Neural progenitor cell (in vitro differentiated cells): ENCODE measurements at regions not wholly inside any gene's neighbourhood (a gene's known extent, or its start where the extent isn't known, plus 50 kb on each side); places are given as distances from the start of the nearest gene placed in this dataset.

ENCODE experiments used
- DNase-seq: peaks from one replicate; pipeline ENCODE4 v3.0.0-alpha.2; 2016; ENCODE audit warnings: low spot score
- H2AFZ ChIP-seq: fragments of 200-600 bp; sonication (generic); replicated peaks from 2 replicates; pipeline ENCODE4 v1.6.1; 2016; ENCODE audit warnings: antibody characterized with exemption
- H3F3A ChIP-seq: fragments of 200-600 bp; sonication (generic); 2 replicates; pipeline ENCODE4 v1.6.1; 2016; ENCODE audit warnings: antibody characterized with exemption, low read depth
- H3K27ac ChIP-seq: fragments of 200-600 bp; sonication (generic); 2 replicates; pipeline ENCODE4 v1.5.1; 2016; ENCODE audit warnings: mild to moderate bottlenecking
- H3K27me3 ChIP-seq: fragments of 200-600 bp; sonication (generic); 2 replicates; pipeline ENCODE4 v1.6.1; 2016; ENCODE audit warnings: mild to moderate bottlenecking, moderate library complexity
- H3K36me3 ChIP-seq: fragments of 200-600 bp; sonication (generic); 2 replicates; pipeline ENCODE4 v1.5.1; 2016
- H3K4me1 ChIP-seq: fragments of 200-600 bp; sonication (generic); 2 replicates; pipeline ENCODE4 v1.6.1; 2016; ENCODE audit warnings: mixed run types
- H3K4me2 ChIP-seq: fragments of 200-600 bp; sonication (generic); 2 replicates; pipeline ENCODE4 v1.6.1; 2016
- H3K4me3 ChIP-seq: fragments of 200-600 bp; sonication (generic); 2 replicates; pipeline ENCODE4 v1.5.1; 2016
- H3K79me2 ChIP-seq: fragments of 200-600 bp; sonication (generic); 2 replicates; pipeline ENCODE4 v1.6.1; 2016; ENCODE audit warnings: low read depth
- H3K9ac ChIP-seq: fragments of 200-600 bp; sonication (generic); 2 replicates; pipeline ENCODE4 v1.6.1; 2016
- H3K9me3 ChIP-seq: fragments of 200-600 bp; sonication (generic); 2 replicates; pipeline ENCODE4 v1.5.1; 2016; ENCODE audit warnings: low read depth
- H4K20me1 ChIP-seq: fragments of 200-600 bp; sonication (generic); 2 replicates; pipeline ENCODE4 v1.6.1; 2016; ENCODE audit warnings: low read depth
- H3K27ac Mint-ChIP-seq: 3 replicates; pipeline ENCODE4 v1.8.0; 2021; ENCODE audit warnings: mixed read lengths
- H3K27me3 Mint-ChIP-seq: 2 replicates; pipeline ENCODE4 v1.8.0; 2022; ENCODE audit warnings: low read depth, mild to moderate bottlenecking, inconsistent platforms, moderate library complexity, mixed read lengths; ENCODE audit not compliant: insufficient read depth
- H3K36me3 Mint-ChIP-seq: 3 replicates; pipeline ENCODE4 v1.8.0; 2021; ENCODE audit warnings: mixed read lengths
- H3K4me1 Mint-ChIP-seq: 3 replicates; pipeline ENCODE4 v1.8.0; 2021; ENCODE audit warnings: mixed read lengths
- H3K4me3 Mint-ChIP-seq: 3 replicates; pipeline ENCODE4 v1.8.0; 2021; ENCODE audit warnings: mild to moderate bottlenecking, moderate library complexity, mixed read lengths
- H3K9me3 Mint-ChIP-seq: 3 replicates; pipeline ENCODE4 v1.8.0; 2020; ENCODE audit warnings: mixed read lengths
- CTCF ChIP-seq: fragments of 200-600 bp; sonication (generic); IDR thresholded peaks from 2 replicates; pipeline ENCODE4 v1.5.1; 2017; ENCODE audit warnings: antibody characterized with exemption, mild to moderate bottlenecking
- EZH2 ChIP-seq: fragments of 200-600 bp; sonication (generic); IDR thresholded peaks from 2 replicates; pipeline ENCODE4 v1.6.1; 2017; ENCODE audit warnings: antibody characterized with exemption, mild to moderate bottlenecking, moderate library complexity
- EZH2phosphoT487 ChIP-seq: fragments of 200-600 bp; sonication (generic); IDR thresholded peaks from 2 replicates; pipeline ENCODE4 v1.6.1; 2017; ENCODE audit warnings: antibody characterized with exemption

- H4K20me1 ChIP-seq: no peaks in the 10 kb centered on the region
- H3K9ac ChIP-seq: no peak overlapping the region
- peaks cover 19% of the 10 kb centered on the region for H3K4me1 Mint-ChIP-seq
- no peaks in the 10 kb centered on the region for H3K27me3 ChIP-seq
- H3K9me3 ChIP-seq: no peaks in the 10 kb centered on the region
- H3K4me3 ChIP-seq: no peak overlapping the region
- peaks cover 2% of the 10 kb centered on the region for H3F3A ChIP-seq
- no peak overlapping the region for H3K4me3 Mint-ChIP-seq
- peak; percentile 13 for DNase-seq
- no peaks in the 10 kb centered on the region for H3K79me2 ChIP-seq
- peak overlapping the region; percentile 11 for H2AFZ ChIP-seq
- TF ChIP-seq EZH2 (no peak), EZH2phosphoT487 (no peak), CTCF (no peak)
- no peaks in the 10 kb centered on the region for H3K36me3 Mint-ChIP-seq
- peak overlapping the region; percentile 11 for H3K4me2 ChIP-seq
- peaks cover 2% of the 10 kb centered on the region for H3K9me3 Mint-ChIP-seq
- no peak overlapping the region for H3K27ac ChIP-seq
- no peaks in the 10 kb centered on the region for H3K36me3 ChIP-seq
- peaks cover 13% of the 10 kb centered on the region for H3K4me1 ChIP-seq
- peaks cover 6% of the 10 kb centered on the region for H3K27me3 Mint-ChIP-seq
- no peak overlapping the region for H3K27ac Mint-ChIP-seq
Measured at GRCh38 chr10:116001262-116001857, 271.6 kb downstream of the GFRA1 start.

- H3K27ac Mint-ChIP-seq: no peak overlapping the region
- H3K27me3 Mint-ChIP-seq: peaks cover 7% of the 10 kb centered on the region
- no peaks in the 10 kb centered on the region for H3K36me3 Mint-ChIP-seq
Measured at GRCh38 chr10:116000151-116000842, 272.7 kb downstream of the GFRA1 start.

More at GRCh38 chr10:116000151-116000842, 272.7 kb downstream of the GFRA1 start:
- no peak overlapping the region for H3K4me2 ChIP-seq
- no peaks in the 10 kb centered on the region for H3K36me3 ChIP-seq
- no peaks in the 10 kb centered on the region for H3K9me3 ChIP-seq
- Mint-ChIP-seq H3K4me1 (peaks cover 19% of the 10 kb centered on the region), H3K4me3 (no peak overlapping the region), H3K9me3 (peaks cover 2% of the 10 kb centered on the region)
- H3K9ac ChIP-seq: no peak overlapping the region
- H3K79me2 ChIP-seq: no peaks in the 10 kb centered on the region
- no peak for DNase-seq
- H4K20me1 ChIP-seq: no peaks in the 10 kb centered on the region
- peaks cover 5% of the 10 kb centered on the region for H3F3A ChIP-seq
- no peak overlapping the region for H3K27ac ChIP-seq
- no peak for TF ChIP-seq EZH2phosphoT487
- no peak for TF ChIP-seq CTCF
- TF ChIP-seq EZH2: no peak
- H3K4me1 ChIP-seq: peaks cover 21% of the 10 kb centered on the region
- H3K27me3 ChIP-seq: no peaks in the 10 kb centered on the region
- no peak overlapping the region for H3K4me3 ChIP-seq
- H2AFZ ChIP-seq: no peak overlapping the region
